A549 (cell line): ENCODE measurements at regions not wholly inside any gene's neighbourhood (a gene's known extent, or its start where the extent isn't known, plus 50 kb on each side); places are given as distances from the start of the nearest gene placed in this dataset.

Experiments
- ATAC-seq, 2 experiments: fragments of 200-7000 bp in 1 of 2; fragments of >200 bp in 1 of 2; cut with Nextera tagmentation in 1 of 2; cut with Tn5 transposase in 1 of 2; 3 replicates each; pipeline versions ENCODE4 v1.8.0 to v1.9.1; 2018 to 2020; ENCODE audit warnings: mild to moderate bottlenecking in 1 of 2, moderate library complexity in 1 of 2
- CTCF ChIA-PET: fragments of 300-600 bp; sonication (Branson Sonifier 250); formaldehyde crosslinking; extraction: SDS; loops from one replicate; lab custom pipeline; 2021; ENCODE audit warnings: antibody characterized with exemption, inconsistent platforms; lab: Yijun Ruan, JAX
- POLR2A ChIA-PET: fragments of 350-600 bp; formaldehyde crosslinking; extraction: SDS; loops from one replicate; lab custom pipeline; 2021; ENCODE audit warnings: antibody characterized with exemption, inconsistent platforms; lab: Yijun Ruan, JAX
- DNase-seq, 2 experiments: peaks; one replicate each; pipeline versions ENCODE4 v3.0.0 to v3.0.0-alpha.2; 2011 to 2016; ENCODE audit warnings: low read depth in 1 of 2, low spot score in 1 of 2
- FAIRE-seq: peaks from 2 replicates; lab custom pipeline; 2011; peaks lifted over from hg19 to GRCh38; lab: Jason Lieb, UNC
- H3K27ac ChIP-seq, 2 experiments: fragments of >200 bp; sonication (Bioruptor Twin); formaldehyde crosslinking; 3 replicates each; pipeline ENCODE4 v1.5.1; 2016 to 2017
- H3K4me1 ChIP-seq: fragments of >200 bp; sonication (Bioruptor Twin); formaldehyde crosslinking; 3 replicates; pipeline ENCODE4 v1.6.1; 2016
- H3K4me2 ChIP-seq: fragments of >200 bp; sonication (Bioruptor Twin); formaldehyde crosslinking; 3 replicates; pipeline ENCODE4 v1.6.1; 2016
- H3K4me3 ChIP-seq: fragments of >200 bp; sonication (Bioruptor Twin); formaldehyde crosslinking; 3 replicates; pipeline ENCODE4 v1.5.1; 2016
- H3K9me3 ChIP-seq: fragments of >200 bp; sonication (Bioruptor Twin); formaldehyde crosslinking; 3 replicates; pipeline ENCODE4 v1.6.1; 2016
- BHLHE40 ChIP-seq: IDR thresholded peaks from 2 replicates; pipeline ENCODE4 v1.6.1; 2012; ENCODE audit warnings: low read depth, low read length, inconsistent platforms
- CBX2 ChIP-seq: fragments of 200-600 bp; sonication (generic); IDR thresholded peaks from 2 replicates; pipeline ENCODE4 v1.6.1; 2016; ENCODE audit warnings: low read depth, mild to moderate bottlenecking, borderline replicate concordance
- CBX8 ChIP-seq: fragments of 200-600 bp; sonication (generic); IDR thresholded peaks from 2 replicates; pipeline ENCODE4 v1.6.1; 2016
- CHD4 ChIP-seq: fragments of 200-600 bp; sonication (generic); IDR thresholded peaks from 2 replicates; pipeline ENCODE4 v1.6.1; 2016; ENCODE audit warnings: antibody characterized with exemption, mild to moderate bottlenecking, borderline replicate concordance
- CTCF ChIP-seq: fragments of >200 bp; sonication (Bioruptor Twin); formaldehyde crosslinking; IDR thresholded peaks from 3 replicates; pipeline ENCODE4 v1.5.1; 2016
- EP300 ChIP-seq, 2 experiments: fragments of >200 bp; sonication (Bioruptor Twin); formaldehyde crosslinking; IDR thresholded peaks; 2 replicates in 1 of 2; 3 replicates in 1 of 2; pipeline ENCODE4 v1.6.1; 2016 to 2017
- FOSL2 ChIP-seq, 2 experiments: fragments of 450-650 bp in 1 of 2; fragments of >200 bp in 1 of 2; sonication (Bioruptor Twin) in 1 of 2; formaldehyde crosslinking; IDR thresholded peaks; 2 replicates each; pipeline versions ENCODE4 v1.5.0 to v1.6.1; 2016 to 2020; ENCODE audit warnings: mild to moderate bottlenecking in 1 of 2, moderate library complexity in 1 of 2
- FOXS1 ChIP-seq: fragments of 250-450 bp; sonication (Bioruptor Pico); IDR thresholded peaks from 2 replicates; pipeline ENCODE4 v1.5.0; 2020; ENCODE audit warnings: mild to moderate bottlenecking, moderate library complexity
- GATA3 ChIP-seq: IDR thresholded peaks from 2 replicates; pipeline ENCODE4 v1.6.1; 2012; ENCODE audit warnings: borderline replicate concordance
- HOXB5 ChIP-seq: fragments of 250-450 bp; sonication (Bioruptor Pico); IDR thresholded peaks from 2 replicates; pipeline ENCODE4 v1.5.0; 2020; ENCODE audit warnings: mild to moderate bottlenecking, moderate library complexity
- JUN ChIP-seq, 2 experiments: fragments of >200 bp; sonication (Bioruptor Twin); formaldehyde crosslinking; IDR thresholded peaks; 2 replicates in 1 of 2; 3 replicates in 1 of 2; pipeline ENCODE4 v1.6.1; 2016 to 2017
- JUNB ChIP-seq: fragments of >200 bp; sonication (Bioruptor Twin); formaldehyde crosslinking; IDR thresholded peaks from 2 replicates; pipeline ENCODE4 v1.6.1; 2016
- KDM1A ChIP-seq: fragments of 200-600 bp; sonication (generic); IDR thresholded peaks from 2 replicates; pipeline ENCODE4 v1.6.1; 2016; ENCODE audit warnings: low read depth, mild to moderate bottlenecking
- MYC ChIP-seq: IDR thresholded peaks from 2 replicates; pipeline ENCODE4 v1.6.1; 2012; ENCODE audit warnings: mild to moderate bottlenecking, inconsistent platforms, low read length, improper control_type of control experiment, borderline replicate concordance
- RARB ChIP-seq: fragments of 250-450 bp; sonication (Bioruptor Pico); IDR thresholded peaks from 2 replicates; pipeline ENCODE4 v1.8.0; 2021; ENCODE audit warnings: mild to moderate bottlenecking, moderate library complexity
- RCOR1 ChIP-seq: fragments of 150-350 bp; IDR thresholded peaks from 2 replicates; pipeline ENCODE4 v1.6.1; 2014; ENCODE audit warnings: antibody characterized with exemption, low read length, low read depth
- RFX5 ChIP-seq: fragments of 450-650 bp; IDR thresholded peaks from 2 replicates; pipeline ENCODE4 v1.7.1; 2014; ENCODE audit warnings: antibody characterized with exemption, mild to moderate bottlenecking, moderate library complexity
- RNF2 ChIP-seq: fragments of 200-600 bp; sonication (generic); IDR thresholded peaks from 2 replicates; pipeline ENCODE4 v1.6.1; 2016; ENCODE audit warnings: low read depth, mild to moderate bottlenecking, antibody characterized with exemption, moderate library complexity, borderline replicate concordance
- SMC3 ChIP-seq: fragments of >200 bp; sonication (Bioruptor Twin); formaldehyde crosslinking; IDR thresholded peaks from 3 replicates; pipeline ENCODE4 v1.6.1; 2018; ENCODE audit warnings: inconsistent platforms
- TFCP2L1 ChIP-seq: fragments of 250-450 bp; sonication (Bioruptor Pico); IDR thresholded peaks from 2 replicates; pipeline ENCODE4 v1.5.0; 2021; ENCODE audit warnings: mild to moderate bottlenecking
- USF2 ChIP-seq: fragments of 450-650 bp; IDR thresholded peaks from 2 replicates; pipeline ENCODE4 v1.6.1; 2014; ENCODE audit warnings: antibody characterized with exemption
- ZSCAN20 ChIP-seq: fragments of 250-450 bp; sonication (Bioruptor Pico); IDR thresholded peaks from 2 replicates; pipeline ENCODE4 v1.8.0; 2022; ENCODE audit warnings: mild to moderate bottlenecking, moderate library complexity
- WGBS: methylation state at CpG from one replicate; pipeline ENCODE4 v1.1.6; 2017; ENCODE audit errors: missing lambda C conversion rate; 5-methylcytosine and 5-hydroxymethylcytosine counted together

GRCh38 chr20:55514531-55514930 lies 490.8 kb downstream of the CBLN4 start:
- no peak for ATAC-seq
- DNase-seq = no peak
- CTCF ChIA-PET = no interaction called here
- 11% methylated on average over 2 of the region's 2 CpGs for WGBS
- TF ChIP-seq CHD4 (no peak), CBX2 (no peak)
- TF ChIP-seq, all 56 proteins: peak for 0
- Histone ChIP-seq H3K4me2 (no peak overlapping the region), H3K27ac (no peak overlapping the region), H3K4me3 (no peak overlapping the region), H3K9me3 (no peaks in the 10 kb centered on the region), H3K4me1 (no peaks in the 10 kb centered on the region)
- no peak for FAIRE-seq
- POLR2A ChIA-PET = no interaction called here

GRCh38 chr20:55513954-55514353 lies 491.4 kb downstream of the CBLN4 start:
- no peak for FAIRE-seq
- ChIA-PET POLR2A (no interaction called here), CTCF (interaction anchor here (0.6 kb wide), 1 partner anchor 841 kb away, joined by 3 read pairs; no protein-coding TSS in a partner anchor)
- H3K9me3 ChIP-seq = no peaks in the 10 kb centered on the region
- H3K27ac ChIP-seq = no peak overlapping the region
- no peak for TF ChIP-seq JUN (IDR thresholded peaks at IDR 0.05)
- no peak for TF ChIP-seq ZSCAN20 (CRISPR knock-in tag)
- TF ChIP-seq RFX5 = no peak
- TF ChIP-seq RNF2 = no peak
- TF ChIP-seq CBX2 = no peak
- no peak for TF ChIP-seq GATA3
- no peak for TF ChIP-seq FOXS1 (CRISPR knock-in tag)
- TF ChIP-seq MYC = no peak
- no peak for TF ChIP-seq RCOR1
- no peak for TF ChIP-seq TFCP2L1 (CRISPR knock-in tag)
- TF ChIP-seq RARB (CRISPR knock-in tag) = no peak
- no peak for TF ChIP-seq USF2
- no peak for TF ChIP-seq FOSL2 (IDR thresholded peaks at IDR 0.05)
- no peak for TF ChIP-seq FOSL2 (CRISPR knock-in tag; IDR thresholded peaks at IDR 0.05)
- no peak for TF ChIP-seq JUNB
- no peak for DNase-seq
- no peak overlapping the region for H3K4me3 ChIP-seq
- ATAC-seq = no peak
- WGBS = 5% methylated on average over 4 of the region's 4 CpGs
- no peak overlapping the region for H3K4me2 ChIP-seq
- H3K4me1 ChIP-seq = no peaks in the 10 kb centered on the region

- ChIA-PET CTCF (no interaction called here), POLR2A (no interaction called here)
- Histone ChIP-seq H3K27ac (no peak overlapping the region), H3K9me3 (no peaks in the 10 kb centered on the region; the same call in 2 of the 3 replicates), H3K4me3 (no peak overlapping the region), H3K4me1 (no peaks in the 10 kb centered on the region)
- WGBS = 0% methylated on average over 3 of the region's 4 CpGs
- FAIRE-seq = no peak
- ATAC-seq = no peak
- no peak for DNase-seq
- no peak for TF ChIP-seq SMC3
- TF ChIP-seq, all 56 proteins: peak for 0
- H3K4me2 ChIP-seq = no peak overlapping the region
Observed at GRCh38 chr20:55500130-55500529, 505.2 kb downstream of the CBLN4 start.

GRCh38 chr20:55488593-55488992 lies 516.7 kb downstream of the CBLN4 start:
- Histone ChIP-seq H3K4me1 (no peaks in the 10 kb centered on the region), H3K4me2 (no peak overlapping the region), H3K4me3 (no peak overlapping the region), H3K9me3 (no peaks in the 10 kb centered on the region; the same call in 2 of the 3 replicates), H3K27ac (no peak overlapping the region)
- ATAC-seq (no peak), DNase-seq (no peak), FAIRE-seq (no peak)
- ChIA-PET POLR2A (no interaction called here), CTCF (interaction anchor here (0.5 kb wide), 1 partner anchor 124 kb away, joined by 4 read pairs; no protein-coding TSS in a partner anchor)
- TF ChIP-seq HOXB5 (CRISPR knock-in tag) = no peak
- TF ChIP-seq CTCF = no peak
- TF ChIP-seq RARB (CRISPR knock-in tag) = no peak
- no peak for TF ChIP-seq CBX8
- TF ChIP-seq KDM1A = no peak
- no peak for TF ChIP-seq BHLHE40
- TF ChIP-seq EP300 (IDR thresholded peaks at IDR 0.05) = no peak
- 0% methylated on average over 1 of the region's 1 CpG for WGBS
